ENCODE measurements at regions not wholly inside any gene's neighbourhood (a gene's known extent, or its start where the extent isn't known, plus 50 kb on each side); places are given as distances from the start of the nearest gene placed in this dataset.
"Not testable (repeated sequence)": the region's sequence is repeated elsewhere in the genome, so short reads cannot be mapped to it uniquely, and the experiment has no call there.

GRCh38 chr1:143424491-143425032, 547.2 kb downstream of the FAM72C start:
- BruUV-seq (replicated peaks); H3K27ac ChIP-seq (ENCODE audit: low read length); H3K9ac ChIP-seq (ENCODE audit: low read length); intact Hi-C loops (cut with micrococcal nuclease); H3K9me3 ChIP-seq (ENCODE audit: low read length); H4K20me1 ChIP-seq (ENCODE audit: low read length); H2AFZ ChIP-seq (ENCODE audit: low read length); H3K4me1 ChIP-seq (ENCODE audit: insufficient read depth, low read length); CTCF ChIA-PET; H3K27me3 ChIP-seq (ENCODE audit: low read length); POLR2A ChIA-PET (ENCODE audit: unreplicated experiment); H3K4me3 ChIP-seq (ENCODE audit: low read length); H3K36me3 ChIP-seq (ENCODE audit: low read depth, low read length); DNase-seq; H3K4me2 ChIP-seq (ENCODE audit: low read length); H3K9me2 ChIP-seq (replicated peaks; ENCODE audit: low read length); H3F3A ChIP-seq (ENCODE audit: low read length, unreplicated experiment); H3K79me2 ChIP-seq (ENCODE audit: low read length): not testable (repeated sequence)
- peak; percentile 92 for ATAC-seq

GRCh38 chr1:143423832-143424231, 548.0 kb downstream of the FAM72C start:
- H3K9me2 ChIP-seq (replicated peaks; ENCODE audit: low read length); H3K27ac ChIP-seq (ENCODE audit: low read length); CTCF ChIA-PET; DNase-seq; POLR2A ChIA-PET (ENCODE audit: unreplicated experiment); H3K36me3 ChIP-seq (ENCODE audit: low read depth, low read length); H3K9me3 ChIP-seq (ENCODE audit: low read length); ATAC-seq; H4K20me1 ChIP-seq (ENCODE audit: low read length); H3K9ac ChIP-seq (ENCODE audit: low read length); H3K4me3 ChIP-seq (ENCODE audit: low read length); BruUV-seq (replicated peaks); H3K4me1 ChIP-seq (ENCODE audit: insufficient read depth, low read length); intact Hi-C loops (cut with micrococcal nuclease); H3K79me2 ChIP-seq (ENCODE audit: low read length); H2AFZ ChIP-seq (ENCODE audit: low read length); H3K27me3 ChIP-seq (ENCODE audit: low read length); H3F3A ChIP-seq (ENCODE audit: low read length, unreplicated experiment); H3K4me2 ChIP-seq (ENCODE audit: low read length): not testable (repeated sequence)

- intact Hi-C loops (cut with micrococcal nuclease), result not testable (repeated sequence)
Observed at GRCh38 chr1:143421290-143421689, 550.5 kb downstream of the FAM72C start.

More at GRCh38 chr1:143421290-143421689, 550.5 kb downstream of the FAM72C start:
- H3K27ac ChIP-seq (ENCODE audit: low read length); H3F3A ChIP-seq (ENCODE audit: low read length, unreplicated experiment); H3K4me1 ChIP-seq (ENCODE audit: insufficient read depth, low read length); CTCF ChIA-PET; H3K79me2 ChIP-seq (ENCODE audit: low read length); H3K9me3 ChIP-seq (ENCODE audit: low read length); H3K4me3 ChIP-seq (ENCODE audit: low read length); H3K9ac ChIP-seq (ENCODE audit: low read length); BruUV-seq (replicated peaks); H3K9me2 ChIP-seq (replicated peaks; ENCODE audit: low read length); H3K36me3 ChIP-seq (ENCODE audit: low read depth, low read length); H3K4me2 ChIP-seq (ENCODE audit: low read length); DNase-seq; H4K20me1 ChIP-seq (ENCODE audit: low read length); ATAC-seq; POLR2A ChIA-PET (ENCODE audit: unreplicated experiment); H3K27me3 ChIP-seq (ENCODE audit: low read length); H2AFZ ChIP-seq (ENCODE audit: low read length): not testable (repeated sequence)

All from PC-3 (cell line).